GM19438 (cell line): ENCODE measurements at regions not wholly inside any gene's neighbourhood (a gene's known extent, or its start where the extent isn't known, plus 50 kb on each side); places are given as distances from the start of the nearest gene placed in this dataset.

ENCODE experiments used
- ATAC-seq: cut with Tn5 transposase; IDR thresholded peaks from one replicate; pipeline ENCODE4 v1.9.1; 2021; ENCODE audit warnings: low read depth; ENCODE audit not compliant: unreplicated experiment

DNA sequence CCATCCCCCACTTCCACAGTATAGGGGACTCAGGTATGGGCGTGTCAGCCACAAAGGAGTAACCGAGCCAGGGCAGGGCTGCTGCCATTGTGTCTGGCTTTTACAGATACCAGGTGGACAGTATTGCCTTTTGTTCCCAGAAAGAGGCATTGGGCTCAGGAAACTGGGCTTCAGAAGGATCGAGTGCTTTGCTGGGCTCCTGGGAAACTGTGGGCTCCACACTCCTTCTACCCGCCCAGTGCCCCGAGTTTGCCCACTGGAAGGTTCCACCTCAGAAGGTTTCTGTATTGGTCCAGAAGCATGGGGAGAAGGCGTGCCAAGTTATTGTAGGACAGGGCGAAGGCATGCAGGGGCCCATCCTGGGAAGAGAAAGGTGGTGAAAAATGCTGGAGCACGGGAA is 894.4 kb downstream of the TBC1D22A start:
- ATAC-seq, result no peak

- no peak for ATAC-seq
Observed at GRCh38 chr22:47655930-47656329, 893.5 kb downstream of the TBC1D22A start.

GRCh38 chr22:47654922-47655491 is 892.6 kb downstream of the TBC1D22A start:
- no peak for ATAC-seq

DNA sequence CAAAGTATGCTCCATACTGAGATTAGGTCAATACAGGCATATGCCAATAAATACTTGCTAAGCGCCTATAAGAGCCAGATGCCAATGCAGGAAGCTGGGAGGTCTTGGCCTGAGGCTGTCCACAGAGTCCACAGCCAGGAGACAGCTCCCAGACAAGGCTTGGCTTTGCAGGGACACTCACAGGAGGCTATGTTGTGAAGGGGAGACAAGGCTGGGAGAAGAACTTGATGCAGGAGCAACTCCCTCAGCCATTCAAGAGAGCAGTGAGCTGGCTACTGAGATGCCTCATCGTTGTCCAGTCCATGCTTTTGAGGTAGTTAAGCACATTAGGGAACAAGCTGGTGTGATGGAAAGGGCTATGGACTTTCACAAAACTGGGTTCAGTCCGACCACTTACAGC is 891.5 kb downstream of the TBC1D22A start:
- no peak for ATAC-seq

GRCh38 chr22:47651216-47651987 is 889.0 kb downstream of the TBC1D22A start:
- ATAC-seq, result no peak

DNA sequence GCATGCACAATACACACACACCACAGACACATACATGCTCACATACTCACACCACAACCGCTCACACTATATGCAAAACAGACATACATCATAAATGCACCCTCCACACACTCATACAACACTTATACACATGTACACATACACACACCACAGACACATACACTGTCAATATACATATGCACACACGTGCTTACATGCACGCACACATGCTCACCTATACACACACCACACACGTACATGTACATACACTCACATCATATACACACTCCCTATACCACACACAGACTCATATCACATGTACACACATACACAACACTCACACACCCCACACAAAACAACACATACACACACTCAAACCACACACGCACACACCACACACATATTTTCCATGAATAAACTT is 885.3 kb downstream of the TBC1D22A start:
- ATAC-seq, result no peak

- ATAC-seq, result no peak
Observed at GRCh38 chr22:47647181-47647580, 884.7 kb downstream of the TBC1D22A start.

- no peak for ATAC-seq
Observed at GRCh38 chr22:47645923-47646322, 883.5 kb downstream of the TBC1D22A start.

- no peak for ATAC-seq
Observed at GRCh38 chr22:47645450-47645914, 883.0 kb downstream of the TBC1D22A start.

DNA sequence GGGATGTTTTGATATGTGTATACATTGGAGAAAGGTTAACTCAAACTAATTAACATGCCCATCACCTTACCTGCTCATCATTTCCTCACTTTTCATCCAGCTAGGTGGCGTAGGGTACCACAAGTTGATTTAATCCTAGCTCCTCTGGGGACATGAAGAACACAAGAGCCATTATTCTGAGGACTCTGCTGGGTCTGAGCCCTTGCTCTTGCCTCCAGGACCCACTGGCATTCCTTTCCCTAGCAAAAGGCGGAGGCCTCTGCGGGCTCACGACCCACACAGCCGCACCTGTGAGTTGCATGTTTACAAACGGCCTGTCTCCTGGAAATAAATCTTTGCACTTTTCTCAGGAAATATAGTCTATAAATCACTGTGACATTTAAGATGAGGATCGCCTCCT is 871.9 kb downstream of the TBC1D22A start:
- ATAC-seq, result no peak

DNA sequence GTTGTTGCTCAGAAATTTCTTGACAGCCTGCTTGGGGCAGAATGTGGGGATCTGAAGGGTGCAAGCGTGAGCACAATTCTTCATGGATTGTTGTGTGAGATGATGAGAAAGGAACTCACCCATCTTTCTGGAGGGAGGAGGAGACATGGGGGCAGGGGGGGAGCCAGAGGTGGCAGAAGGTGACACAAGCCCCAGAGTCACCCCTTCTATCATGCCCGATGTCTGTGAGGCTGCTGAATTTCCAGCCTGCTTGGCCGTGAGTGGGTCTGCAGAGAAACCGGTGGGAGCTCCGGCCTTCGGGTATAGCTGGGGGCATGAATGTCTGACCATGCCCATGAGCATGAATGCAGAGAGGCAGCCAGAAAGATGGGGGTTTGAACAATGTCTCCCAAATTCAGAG is 870.7 kb downstream of the TBC1D22A start:
- ATAC-seq, result no peak

DNA sequence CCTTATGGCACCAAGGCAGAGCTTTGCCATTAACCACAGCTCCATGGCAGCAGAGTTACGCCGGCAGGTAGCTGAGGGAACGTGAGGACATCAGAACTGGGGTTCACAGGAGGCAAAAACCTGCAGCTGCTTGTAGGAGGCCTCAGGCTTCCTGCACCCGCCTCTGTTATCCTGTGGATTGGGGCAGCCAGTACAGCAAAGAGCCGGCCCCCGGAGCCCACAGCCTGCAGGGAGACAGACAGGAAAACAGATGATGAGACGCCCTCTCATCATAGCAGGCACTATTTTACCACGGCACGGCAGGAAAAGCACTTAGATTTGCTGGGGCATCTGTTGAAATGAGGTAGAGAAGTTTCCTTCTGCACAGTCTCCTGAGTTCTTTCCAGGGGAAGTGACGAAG is 870.3 kb downstream of the TBC1D22A start:
- ATAC-seq, result no peak

- ATAC-seq, result no peak
Observed at GRCh38 chr22:47631571-47632102, 869.2 kb downstream of the TBC1D22A start.

DNA sequence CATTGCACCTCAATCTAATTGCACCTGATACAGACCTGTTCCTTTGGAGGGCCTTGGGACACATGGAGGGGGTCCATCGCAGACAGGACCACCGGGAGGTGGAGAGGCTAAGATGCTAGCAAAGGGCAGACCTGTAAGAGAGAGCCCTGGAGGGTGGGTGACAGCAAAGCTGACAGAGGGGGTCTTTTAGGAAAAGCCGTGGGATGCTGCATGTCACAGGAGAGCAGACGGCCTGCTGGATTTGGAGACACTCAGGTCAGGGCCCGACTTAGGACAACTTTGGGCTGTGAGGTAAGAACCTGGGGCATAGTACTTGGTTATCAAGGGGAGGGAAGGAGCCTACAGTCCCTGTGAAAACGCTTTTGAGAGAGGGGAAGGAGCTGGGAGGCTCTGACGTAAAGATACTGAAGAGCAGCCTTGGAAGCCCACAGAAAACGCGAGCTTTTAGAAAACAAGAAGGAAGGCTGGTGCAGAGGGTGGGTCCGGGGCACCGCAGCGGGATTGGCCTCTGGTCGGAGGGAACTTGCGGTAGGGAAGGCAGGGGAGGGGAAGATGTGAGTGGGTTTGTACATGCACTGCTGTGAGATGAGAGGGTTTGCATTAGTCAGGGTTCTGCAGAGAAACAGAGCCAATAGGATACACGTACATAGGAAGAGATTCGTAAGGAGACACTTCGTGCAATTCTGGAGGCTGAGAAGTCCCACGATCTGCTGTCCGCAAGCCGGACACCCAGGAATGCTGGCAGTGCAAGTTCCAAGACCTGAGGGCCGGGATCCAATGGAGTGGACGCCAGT is 868.5 kb downstream of the TBC1D22A start:
- ATAC-seq, result no peak

GRCh38 chr22:47629791-47630655 is 867.6 kb downstream of the TBC1D22A start:
- no peak for ATAC-seq

- ATAC-seq, result no peak
Observed at GRCh38 chr22:47629273-47629711, 866.8 kb downstream of the TBC1D22A start.

- ATAC-seq, result no peak
Observed at GRCh38 chr22:47628477-47629272, 866.2 kb downstream of the TBC1D22A start.

DNA sequence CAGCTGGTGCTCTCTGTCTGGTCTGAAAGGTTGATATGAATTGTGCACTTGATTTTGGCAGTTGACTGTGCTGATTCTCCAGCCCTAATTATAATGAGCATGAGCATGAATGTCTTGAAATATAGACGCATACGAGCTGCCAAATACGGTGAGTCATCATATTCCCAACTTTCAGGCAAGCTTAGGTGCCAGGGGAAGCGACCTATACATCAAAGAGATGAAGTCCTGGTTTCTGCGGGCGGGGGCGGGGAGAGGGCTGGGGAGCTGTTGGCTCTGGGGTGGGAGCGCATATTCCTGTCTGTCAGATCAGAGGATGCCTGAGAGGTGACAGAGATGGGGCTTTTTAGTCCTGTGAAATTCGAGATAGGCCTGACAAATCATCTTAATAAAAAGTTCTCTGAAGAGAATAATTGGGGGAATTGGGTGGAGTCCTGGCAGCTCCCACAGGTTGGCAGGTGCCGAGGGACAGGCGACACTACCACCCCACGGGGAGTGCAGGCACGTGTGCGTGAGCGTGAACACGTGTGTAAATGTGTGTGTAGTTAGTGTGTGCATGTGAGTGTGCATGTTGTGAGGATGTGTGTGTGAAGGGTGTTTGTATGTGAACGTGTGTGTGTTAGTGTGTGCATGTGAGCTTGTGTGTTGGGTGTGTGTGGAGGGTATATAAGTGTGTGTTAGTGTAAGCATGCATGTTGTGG is 865.3 kb downstream of the TBC1D22A start:
- no peak for ATAC-seq
